ENCODE measurements at regions not wholly inside any gene's neighbourhood (a gene's known extent, or its start where the extent isn't known, plus 50 kb on each side); places are given as distances from the start of the nearest gene placed in this dataset.

DNA sequence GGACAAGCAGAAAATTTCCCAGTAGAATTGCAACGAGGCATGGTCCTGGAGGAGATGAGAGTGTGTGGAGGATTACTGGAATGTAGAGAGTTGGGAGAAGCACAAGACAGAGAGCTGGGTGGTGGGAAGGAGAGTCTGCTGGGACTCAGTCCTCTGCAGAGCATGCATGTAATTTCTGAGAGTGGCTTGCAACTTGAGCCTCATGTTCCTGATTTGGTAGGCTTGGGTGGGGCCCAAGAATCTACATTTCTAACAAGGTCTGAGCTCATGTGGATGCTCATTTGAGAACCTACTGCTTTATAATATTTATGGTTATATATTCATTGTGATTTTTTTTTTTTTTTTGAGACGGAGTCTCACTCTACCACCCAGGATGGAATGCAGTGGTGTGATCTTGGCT, 317.9 kb upstream of the COBL start:
- TF ChIP-seq CTCF (IDR thresholded peaks at IDR 0.05): no peak
- no peak for TF ChIP-seq POLR2A (IDR thresholded peaks at IDR 0.05)

All from thyroid gland (tissue), 4 donors.